ELR (cell line): ENCODE measurements at regions not wholly inside any gene's neighbourhood (a gene's known extent, or its start where the extent isn't known, plus 50 kb on each side); places are given as distances from the start of the nearest gene placed in this dataset.

Experiments used
- DNase-seq: peaks from one replicate; pipeline ENCODE4 v3.0.0-alpha.2; 2015; ENCODE audit warnings: low read depth

DNA sequence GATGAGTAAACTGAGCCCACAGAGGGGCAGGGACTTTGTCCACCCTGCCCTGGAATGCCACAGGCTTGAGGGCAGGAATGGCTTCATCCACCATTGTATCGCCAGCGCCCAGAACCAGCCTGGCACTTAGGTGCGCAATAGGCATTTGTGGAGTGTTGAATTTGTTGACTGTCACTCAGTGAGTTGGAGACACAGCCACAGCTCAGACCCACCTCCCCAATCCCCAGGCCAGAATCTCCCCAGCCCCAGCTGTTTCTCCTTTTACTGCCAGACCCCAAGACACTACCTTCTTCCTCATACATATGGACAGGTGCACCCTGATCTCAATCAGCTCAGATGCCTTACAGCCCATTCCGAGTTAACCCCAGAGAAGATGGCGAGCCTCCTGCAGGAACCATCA, 674.5 kb downstream of the MATN1 start:
- DNase-seq: no peak

DNA sequence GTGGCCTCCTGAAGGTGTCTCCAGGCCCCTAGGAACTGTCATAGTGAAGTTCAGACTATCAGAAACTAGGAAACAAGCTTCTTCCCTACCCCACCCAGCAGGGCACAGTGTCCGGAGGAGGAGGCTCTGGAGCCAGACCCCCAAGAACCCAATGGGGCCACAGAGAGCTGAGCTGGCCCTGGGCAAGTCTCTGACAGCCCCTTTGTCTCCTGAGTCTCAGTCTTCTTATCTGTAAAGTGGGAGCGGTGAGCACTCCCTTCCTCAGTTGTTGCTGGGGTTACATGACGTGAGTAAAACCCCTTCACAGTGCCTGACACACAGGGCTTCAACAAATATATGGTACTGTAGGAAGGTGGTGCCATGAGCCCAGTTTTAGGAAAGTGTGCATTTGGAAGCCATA, 675.8 kb downstream of the MATN1 start:
- no peak for DNase-seq

DNA sequence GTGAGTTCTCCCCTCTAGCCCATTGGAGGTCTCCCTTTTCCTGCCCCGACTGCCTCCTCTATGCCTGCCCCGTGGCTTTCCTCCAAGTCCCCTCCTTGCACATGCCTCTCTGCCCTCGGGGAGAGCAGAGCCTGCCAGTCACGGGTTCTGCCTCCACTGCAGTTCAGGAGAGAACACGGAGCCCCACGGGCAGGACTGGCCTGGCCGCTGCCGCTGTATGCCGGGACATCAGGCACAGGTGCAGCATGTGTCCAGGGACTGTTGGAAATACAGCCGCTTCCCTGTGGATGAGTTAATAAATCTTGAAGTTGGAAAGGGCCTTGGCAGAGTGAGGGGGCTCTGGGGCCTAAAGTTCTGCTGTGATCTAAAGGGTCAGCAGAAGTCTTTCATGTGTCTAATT, 676.6 kb downstream of the MATN1 start:
- DNase-seq: no peak

- DNase-seq: no peak
These were observed 677.9 kb downstream of the MATN1 start for GRCh38 chr1:30045304-30046090.

DNA sequence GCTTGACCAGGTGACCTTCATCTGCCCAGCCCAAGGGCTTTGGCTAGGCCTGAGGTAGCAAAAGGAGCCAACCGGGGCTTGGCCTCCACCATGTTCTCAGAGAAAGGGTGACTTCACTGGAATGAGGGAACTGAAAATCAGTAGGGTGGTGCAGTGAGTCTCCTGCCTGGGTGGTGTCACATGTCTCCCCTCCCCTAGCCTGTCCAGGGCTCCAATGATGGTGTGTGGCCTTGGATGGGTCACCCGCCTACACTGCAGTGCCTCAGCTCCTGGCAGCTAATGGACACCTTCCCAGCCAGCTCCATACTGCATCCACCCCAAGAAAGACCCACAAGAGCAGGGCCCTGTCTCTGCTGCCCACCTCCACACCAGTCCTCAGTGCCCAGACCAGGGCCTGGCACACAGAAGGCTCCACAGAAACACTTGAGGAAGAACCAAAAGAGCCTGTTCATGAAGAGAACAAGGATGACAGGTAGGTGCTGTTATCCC, 678.7 kb downstream of the MATN1 start:
- DNase-seq: no peak

DNA sequence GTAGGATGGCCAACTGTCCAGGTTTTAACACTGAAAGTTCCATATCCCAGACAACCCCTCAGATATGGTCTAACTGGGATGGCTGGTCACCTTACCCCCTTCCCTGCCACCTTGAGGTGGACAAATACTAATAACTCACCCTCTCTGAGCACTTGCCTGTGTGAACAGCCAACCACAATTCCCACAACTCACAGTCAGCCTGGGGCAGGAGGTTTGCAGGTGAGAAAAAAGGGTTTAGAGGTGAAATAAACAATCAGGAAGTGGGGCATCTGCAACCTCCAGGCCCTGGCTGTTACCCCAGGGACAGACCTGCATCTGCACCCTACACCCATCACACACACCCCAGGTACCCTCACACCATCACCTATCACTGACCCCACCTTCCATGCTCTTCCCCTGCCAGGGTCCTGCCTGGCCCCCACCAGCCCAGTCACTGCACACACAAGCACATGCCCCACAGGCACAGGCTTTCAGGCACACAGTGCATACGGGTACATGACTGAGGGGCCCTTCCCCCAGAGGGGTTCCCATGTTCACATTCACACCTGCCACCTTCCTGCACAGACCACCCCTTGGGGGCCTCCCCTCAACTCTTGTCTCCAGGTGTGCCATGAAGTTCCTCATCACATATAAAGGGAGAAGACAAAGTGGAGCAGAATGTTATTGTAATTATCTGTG, 679.5 kb downstream of the MATN1 start:
- DNase-seq: no peak

GRCh38 chr1:30043256-30043655, 680.1 kb downstream of the MATN1 start:
- no peak for DNase-seq

- DNase-seq: no peak
These were observed 680.8 kb downstream of the MATN1 start for GRCh38 chr1:30042438-30043147.

DNA sequence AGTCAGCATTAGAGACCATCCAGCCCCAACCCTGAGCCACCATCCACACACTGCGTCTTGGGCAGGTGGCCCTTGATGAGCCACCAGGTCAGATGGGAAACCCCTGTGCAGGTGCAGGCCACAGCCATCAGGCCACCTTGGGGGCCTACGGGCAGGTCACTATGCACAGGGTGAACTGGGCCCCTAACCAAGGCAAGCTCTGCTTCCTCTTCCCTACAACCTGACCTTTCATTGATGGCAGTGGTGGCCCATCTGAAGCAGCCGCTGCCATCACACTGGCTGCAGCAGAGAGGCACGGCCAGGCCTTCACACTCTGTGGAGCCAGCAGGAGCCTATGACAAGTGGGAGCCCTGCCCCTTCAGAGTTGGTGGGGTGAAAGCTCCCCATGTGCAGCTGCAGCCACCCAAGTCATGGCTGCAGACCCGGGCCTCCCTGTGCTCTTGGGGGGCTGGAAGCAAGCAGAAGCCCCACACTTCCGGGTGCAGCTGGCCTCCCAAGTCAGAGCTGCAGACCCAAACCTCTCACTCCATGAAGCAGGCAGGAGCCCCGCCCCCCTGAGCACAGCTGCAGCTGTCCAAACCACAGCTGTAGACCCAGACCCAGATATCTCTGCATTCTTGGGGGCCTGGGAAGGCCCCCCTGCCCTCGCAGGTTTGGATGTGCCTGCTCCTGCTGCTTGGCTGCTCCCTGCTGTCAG, 681.5 kb downstream of the MATN1 start:
- DNase-seq: no peak

- DNase-seq: no peak
These were observed 683.0 kb downstream of the MATN1 start for GRCh38 chr1:30040081-30041019.

DNA sequence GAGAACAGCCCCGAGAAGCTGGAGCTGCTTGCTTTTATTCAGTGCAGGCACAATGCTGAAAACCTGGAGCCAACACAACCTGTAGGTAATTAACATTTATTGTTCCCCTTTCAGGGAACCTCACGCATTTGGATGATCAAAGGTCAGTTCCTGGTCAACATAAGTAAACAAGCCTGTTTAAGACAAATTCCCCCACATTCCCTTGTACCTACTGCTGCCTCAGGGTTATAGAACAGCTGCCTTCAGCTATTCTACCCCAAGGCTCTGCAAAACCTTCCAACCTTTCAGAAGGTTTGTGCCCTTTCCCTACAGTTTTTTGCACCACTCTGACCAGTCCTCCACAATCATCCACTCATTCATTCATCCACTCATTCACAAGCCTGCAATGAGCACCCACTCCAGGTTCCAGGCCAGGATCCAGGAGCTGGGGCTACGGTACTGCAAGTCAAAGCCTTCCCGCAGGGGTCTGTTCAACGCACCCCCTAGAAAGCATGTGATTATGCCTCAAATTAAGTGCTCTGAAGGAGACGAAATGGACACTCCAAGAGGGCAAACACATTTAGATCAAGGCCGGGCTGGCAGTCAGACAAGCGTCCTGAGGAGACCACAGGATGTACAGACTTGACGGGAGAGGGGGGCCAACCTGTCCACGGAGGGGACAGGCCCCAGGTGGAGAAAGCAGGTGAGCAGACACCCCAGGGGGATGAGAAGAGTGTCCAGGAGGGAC, 683.9 kb downstream of the MATN1 start:
- DNase-seq: no peak

DNA sequence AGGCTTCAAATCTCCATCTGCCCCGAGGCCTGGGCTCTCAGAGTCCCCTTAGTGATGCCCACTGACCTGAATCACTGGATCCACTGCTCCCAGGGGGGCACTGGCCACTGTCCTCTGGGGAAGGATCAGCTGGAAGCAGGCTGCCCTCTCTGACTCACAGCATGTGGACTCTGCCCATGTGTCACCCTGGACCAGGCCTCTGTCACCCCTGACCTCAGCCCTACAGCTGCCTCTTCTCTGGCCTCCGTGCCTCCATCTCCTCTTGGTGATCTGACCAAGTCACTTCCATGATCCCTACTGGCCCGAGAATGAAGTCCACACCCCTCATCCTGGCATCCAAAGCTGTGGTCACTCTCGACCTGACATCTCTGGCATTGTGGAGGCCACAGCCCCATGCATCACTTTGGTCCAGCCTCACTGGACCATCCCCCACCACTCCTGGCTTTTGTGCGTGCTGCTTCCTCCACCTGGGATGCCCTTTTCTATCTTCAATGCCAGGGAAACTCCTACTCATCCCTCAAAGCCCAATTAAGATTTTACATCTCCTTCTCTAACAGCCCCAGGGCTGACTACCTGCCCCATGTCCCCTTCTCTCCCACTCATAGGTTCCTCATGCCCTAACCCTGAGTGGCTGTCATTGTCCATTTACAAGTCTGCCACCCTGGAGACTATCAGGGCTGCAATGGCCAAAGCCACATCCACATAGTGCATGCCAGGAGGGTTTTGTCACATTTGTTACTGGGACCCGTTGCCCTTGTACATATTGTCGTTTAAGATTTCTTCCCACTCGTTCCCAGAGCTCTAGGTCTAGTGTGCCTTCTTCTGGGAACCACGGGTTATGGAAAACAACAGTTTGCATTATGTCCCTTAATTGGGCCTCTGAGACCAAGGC, 685.0 kb downstream of the MATN1 start:
- no peak for DNase-seq

GRCh38 chr1:30037251-30038118, 685.9 kb downstream of the MATN1 start:
- DNase-seq: no peak

- no peak for DNase-seq
These were observed 686.7 kb downstream of the MATN1 start for GRCh38 chr1:30036666-30037065.

DNA sequence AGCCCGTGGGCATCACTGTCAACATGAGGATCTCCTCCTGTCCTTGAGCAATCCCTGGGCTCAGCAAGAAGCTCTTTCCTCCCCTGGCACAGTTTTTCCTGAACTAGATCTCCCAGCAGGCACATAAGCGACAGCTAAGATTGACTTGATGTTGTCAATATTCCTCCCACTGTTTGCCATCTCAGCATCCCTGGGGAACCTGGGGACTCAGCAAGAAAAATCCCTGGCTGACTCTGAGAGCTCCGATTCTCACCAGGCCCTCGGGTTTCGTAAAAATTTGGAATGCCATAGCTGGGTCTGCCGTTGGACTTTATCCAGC, 687.2 kb downstream of the MATN1 start:
- no peak for DNase-seq

GRCh38 chr1:30035522-30036228, 687.7 kb downstream of the MATN1 start:
- no peak for DNase-seq

GRCh38 chr1:30034627-30035521, 688.5 kb downstream of the MATN1 start:
- peak; percentile 5 for DNase-seq
